ENCODE measurements at regions not wholly inside any gene's neighbourhood (a gene's known extent, or its start where the extent isn't known, plus 50 kb on each side); places are given as distances from the start of the nearest gene placed in this dataset.

GRCh38 chr5:56567278-56567677, 248.1 kb upstream of the MAP3K1 start:
- no peak for TF ChIP-seq CTCF (IDR thresholded peaks at IDR 0.05)
- no peak for TF ChIP-seq POLR2A (IDR thresholded peaks at IDR 0.05)

All from uterus (tissue), 2 donors.